GM12872 (cell line): ENCODE measurements at regions not wholly inside any gene's neighbourhood (a gene's known extent, or its start where the extent isn't known, plus 50 kb on each side); places are given as distances from the start of the nearest gene placed in this dataset.

Experiments used
- TF ChIP-seq, protein P1 (sequence below): IDR thresholded peaks from 3 replicates; pipeline ENCODE4 v1.5.1; 2011; ENCODE audit warnings: low read depth, mild to moderate bottlenecking, low read length, moderate library complexity; ENCODE audit not compliant: insufficient read depth

DNA sequence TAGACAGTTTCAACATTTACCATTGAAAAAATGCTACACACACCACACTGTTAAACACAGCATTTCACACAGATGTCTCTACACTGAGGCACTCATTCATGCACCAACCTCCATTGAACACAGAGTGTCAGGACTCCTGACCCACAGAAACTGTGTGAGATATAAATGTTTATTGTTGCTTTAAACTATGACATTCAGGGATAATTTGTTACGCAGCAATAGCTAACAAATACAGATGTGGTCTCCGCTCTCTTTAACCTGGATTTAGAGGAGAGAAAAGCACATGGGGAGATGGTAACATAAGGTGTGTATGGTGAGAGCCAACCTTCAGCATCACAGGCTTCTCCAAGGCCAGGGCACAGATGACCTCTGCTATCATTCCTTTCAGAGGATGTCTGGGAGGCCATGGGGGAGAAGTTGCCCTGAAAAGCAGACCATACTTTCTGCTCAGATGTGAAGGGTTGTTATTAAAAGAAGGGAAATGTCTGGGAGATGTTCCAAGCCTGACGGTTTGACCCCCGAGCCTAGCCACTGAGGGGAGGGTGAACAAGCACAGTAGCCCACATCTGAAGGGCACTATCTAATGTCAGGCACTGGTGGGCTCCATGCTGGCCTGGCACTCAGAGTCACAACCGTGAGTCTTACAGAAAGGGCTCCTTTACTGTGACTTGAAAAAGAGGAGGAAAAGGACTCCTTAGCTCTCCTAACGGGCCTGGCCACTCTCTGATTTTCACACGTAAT, 284.5 kb upstream of the TLE3 start:
- TF ChIP-seq, protein P1, sequence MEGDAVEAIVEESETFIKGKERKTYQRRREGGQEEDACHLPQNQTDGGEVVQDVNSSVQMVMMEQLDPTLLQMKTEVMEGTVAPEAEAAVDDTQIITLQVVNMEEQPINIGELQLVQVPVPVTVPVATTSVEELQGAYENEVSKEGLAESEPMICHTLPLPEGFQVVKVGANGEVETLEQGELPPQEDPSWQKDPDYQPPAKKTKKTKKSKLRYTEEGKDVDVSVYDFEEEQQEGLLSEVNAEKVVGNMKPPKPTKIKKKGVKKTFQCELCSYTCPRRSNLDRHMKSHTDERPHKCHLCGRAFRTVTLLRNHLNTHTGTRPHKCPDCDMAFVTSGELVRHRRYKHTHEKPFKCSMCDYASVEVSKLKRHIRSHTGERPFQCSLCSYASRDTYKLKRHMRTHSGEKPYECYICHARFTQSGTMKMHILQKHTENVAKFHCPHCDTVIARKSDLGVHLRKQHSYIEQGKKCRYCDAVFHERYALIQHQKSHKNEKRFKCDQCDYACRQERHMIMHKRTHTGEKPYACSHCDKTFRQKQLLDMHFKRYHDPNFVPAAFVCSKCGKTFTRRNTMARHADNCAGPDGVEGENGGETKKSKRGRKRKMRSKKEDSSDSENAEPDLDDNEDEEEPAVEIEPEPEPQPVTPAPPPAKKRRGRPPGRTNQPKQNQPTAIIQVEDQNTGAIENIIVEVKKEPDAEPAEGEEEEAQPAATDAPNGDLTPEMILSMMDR = no peak

DNA sequence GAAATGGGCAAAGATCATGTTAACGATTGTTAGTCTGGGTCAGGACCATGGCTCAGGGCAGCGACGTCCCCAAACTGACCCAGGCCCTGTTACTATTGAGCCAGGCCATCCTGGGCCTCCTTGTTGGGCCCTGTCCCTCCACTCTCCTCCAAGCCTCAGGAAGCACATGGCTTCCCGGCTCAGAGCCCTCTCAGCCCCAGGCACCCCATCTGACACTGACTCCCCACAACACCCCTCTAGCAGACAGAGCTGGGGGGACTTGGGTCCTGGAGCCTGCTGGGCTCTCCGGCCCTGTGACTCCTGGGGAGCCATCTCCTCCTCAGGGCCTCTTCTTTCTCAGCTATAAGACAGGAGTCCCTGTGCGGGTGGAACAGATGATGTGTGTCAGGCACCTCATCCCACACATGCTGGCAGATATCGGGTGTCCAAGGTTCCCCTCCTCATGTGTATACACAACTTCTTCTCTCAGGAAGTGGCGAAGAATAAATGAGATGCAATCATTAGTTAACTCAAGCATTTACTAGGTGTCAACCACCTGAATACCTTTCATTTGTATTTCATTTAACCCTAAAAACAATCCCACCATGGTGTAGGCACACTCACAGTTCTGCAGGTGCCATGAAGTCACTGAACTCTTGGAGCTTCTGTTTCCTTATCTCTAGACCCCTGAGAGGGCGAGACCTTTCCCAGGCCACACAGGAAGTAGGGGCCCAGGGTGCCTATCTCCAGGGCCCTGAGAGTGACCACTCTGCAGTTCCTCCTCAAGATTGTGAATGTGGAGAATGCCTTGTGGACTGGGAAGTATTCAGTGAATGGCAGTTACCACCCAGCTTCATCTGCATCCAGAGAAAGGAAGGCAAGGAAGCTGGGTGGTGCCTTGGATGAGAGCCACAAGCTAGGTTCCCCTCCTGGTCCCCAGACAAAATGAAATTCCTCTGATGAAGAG, 282.5 kb upstream of the TLE3 start:
- TF ChIP-seq, protein P1 = no peak

DNA sequence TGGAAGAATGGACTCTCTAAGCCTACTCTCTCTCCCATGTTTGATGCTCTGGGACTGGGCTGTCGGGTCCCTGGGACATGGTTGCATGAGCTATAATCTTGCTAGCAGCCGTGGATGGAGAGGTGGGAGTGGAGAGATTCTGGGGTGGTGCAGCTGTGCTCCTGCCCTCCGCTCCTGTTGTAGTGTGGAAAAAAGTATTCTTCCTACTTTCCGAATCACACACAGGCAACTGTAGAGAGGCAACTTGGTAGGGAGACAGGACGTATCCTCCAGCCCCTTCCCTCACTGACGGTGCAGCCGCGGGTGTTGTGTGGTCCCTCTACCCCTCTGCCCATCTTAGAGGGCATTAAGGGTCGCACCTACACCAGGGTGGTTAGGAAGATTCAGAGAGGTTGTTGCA, 281.4 kb upstream of the TLE3 start:
- TF ChIP-seq, protein P1 = no peak

- TF ChIP-seq, protein P1 = no peak
Observed at GRCh38 chr15:70378126-70379031, 280.7 kb upstream of the TLE3 start.

- TF ChIP-seq, protein P1 = no peak
Observed at GRCh38 chr15:70376929-70377691, 279.4 kb upstream of the TLE3 start.

- TF ChIP-seq, protein P1 = no peak
Observed at GRCh38 chr15:70376031-70376928, 278.6 kb upstream of the TLE3 start.
